Liver (tissue), 8 donors: ENCODE measurements at regions not wholly inside any gene's neighbourhood (a gene's known extent, or its start where the extent isn't known, plus 50 kb on each side); places are given as distances from the start of the nearest gene placed in this dataset.
A peak's percentile ranks its signal among the peaks of the same experiment; 100 is the strongest.

Experiments
- DNase-seq: peaks from one replicate; pipeline ENCODE4 v3.0.0-alpha.2; 2017; ENCODE audit warnings: low spot score
- H3K27ac ChIP-seq, 2 donors: one replicate each; pipeline ENCODE4 v1.7.0; 2013; ENCODE audit warnings: inconsistent platforms in 2 of 2, low read length in 2 of 2, control low read depth in 1 of 2, low read depth in 1 of 2, mild to moderate bottlenecking in 1 of 2
- H3K27me3 ChIP-seq, 4 donors: one replicate each; pipeline versions ENCODE4 v1.6.1 to v1.7.0; 2013; ENCODE audit warnings: low read length in 3 of 4, inconsistent platforms in 1 of 4, mild to moderate bottlenecking in 1 of 4, moderate library complexity in 1 of 4; ENCODE audit not compliant: control insufficient read depth in 4 of 4, insufficient read depth in 4 of 4
- H3K36me3 ChIP-seq, 4 donors: one replicate each; pipeline versions ENCODE4 v1.6.1 to v1.7.0; 2013; ENCODE audit warnings: low read length in 3 of 4, mild to moderate bottlenecking in 3 of 4, low read depth in 1 of 4, moderate library complexity in 1 of 4; ENCODE audit not compliant: control insufficient read depth in 4 of 4, insufficient read depth in 3 of 4
- H3K4me1 ChIP-seq, 4 donors: one replicate each; pipeline versions ENCODE4 v1.6.1 to v1.7.0; 2013; ENCODE audit warnings: low read length in 3 of 4, mild to moderate bottlenecking in 3 of 4, moderate library complexity in 1 of 4; ENCODE audit not compliant: control insufficient read depth in 4 of 4, insufficient read depth in 4 of 4
- H3K4me3 ChIP-seq, 3 donors: one replicate each; pipeline versions ENCODE4 v1.6.1 to v1.7.0; 2013; ENCODE audit warnings: low read length in 3 of 3, control low read depth in 1 of 3, low read depth in 1 of 3, mild to moderate bottlenecking in 1 of 3
- H3K9ac ChIP-seq, 2 donors: one replicate each; pipeline ENCODE4 v1.7.0; 2013; ENCODE audit warnings: low read length in 2 of 2, mild to moderate bottlenecking in 2 of 2, moderate library complexity in 2 of 2, control low read depth in 1 of 2, low read depth in 1 of 2
- H3K9me3 ChIP-seq, 4 donors: one replicate each; pipeline versions ENCODE4 v1.6.1 to v1.7.0; 2013; ENCODE audit warnings: low read length in 3 of 4; ENCODE audit not compliant: control insufficient read depth in 4 of 4
- ATF3 ChIP-seq: IDR thresholded peaks from 2 replicates; pipeline ENCODE4 v1.6.1; 2016; ENCODE audit warnings: antibody characterized with exemption
- CTCF ChIP-seq: fragments of 150-350 bp; IDR thresholded peaks from 2 replicates; pipeline ENCODE4 v1.5.1; 2017; ENCODE audit warnings: improper control_type of control experiment, low read depth, low read length; ENCODE audit not compliant: missing input control
- FOXA1 ChIP-seq: IDR thresholded peaks from 2 replicates; pipeline ENCODE4 v1.6.1; 2016; ENCODE audit warnings: antibody characterized with exemption
- FOXA2 ChIP-seq: IDR thresholded peaks from 2 replicates; pipeline ENCODE4 v1.6.1; 2016; ENCODE audit warnings: antibody characterized with exemption
- HNF4A ChIP-seq, 2 donors: conservative IDR thresholded peaks; 2 replicates each; pipeline ENCODE4 v1.6.1; 2016; ENCODE audit warnings: antibody characterized with exemption in 2 of 2, mild to moderate bottlenecking in 2 of 2
- HNF4G ChIP-seq: IDR thresholded peaks from 2 replicates; pipeline ENCODE4 v1.6.1; 2016; ENCODE audit warnings: antibody characterized with exemption
- JUND ChIP-seq, 2 donors: IDR thresholded peaks; 2 replicates each; pipeline ENCODE4 v1.6.1; 2016; ENCODE audit warnings: antibody characterized with exemption in 2 of 2
- NR2F2 ChIP-seq: IDR thresholded peaks from 2 replicates; pipeline ENCODE4 v1.6.1; 2016; ENCODE audit warnings: antibody characterized with exemption
- RAD21 ChIP-seq, 2 donors: IDR thresholded peaks; 2 replicates each; pipeline ENCODE4 v1.6.1; 2016; ENCODE audit warnings: antibody characterized with exemption in 2 of 2, mild to moderate bottlenecking in 2 of 2
- REST ChIP-seq: IDR thresholded peaks from 2 replicates; pipeline ENCODE4 v1.6.1; 2016; ENCODE audit warnings: antibody characterized with exemption, mild to moderate bottlenecking
- RXRA ChIP-seq, 2 donors: IDR thresholded peaks; 2 replicates each; pipeline ENCODE4 v1.6.1; 2017 to 2018; ENCODE audit warnings: antibody characterized with exemption in 2 of 2, mild to moderate bottlenecking in 1 of 2
- SP1 ChIP-seq: IDR thresholded peaks from 2 replicates; pipeline ENCODE4 v1.6.1; 2018; ENCODE audit warnings: antibody characterized with exemption, mild to moderate bottlenecking
- TAF1 ChIP-seq: conservative IDR thresholded peaks from 2 replicates; pipeline ENCODE4 v1.6.1; 2016; ENCODE audit warnings: antibody characterized with exemption, mild to moderate bottlenecking
- YY1 ChIP-seq: IDR thresholded peaks from 2 replicates; pipeline ENCODE4 v1.6.1; 2016; ENCODE audit warnings: antibody characterized with exemption, mild to moderate bottlenecking
- WGBS: extraction: QIAGEN DNeasy Blood & Tissue Kit; methylation state at CpG from one replicate; pipeline ENCODE4 v1.1.7; 2013; 5-methylcytosine and 5-hydroxymethylcytosine counted together
- donor health status: healthy.
- donor health status: healthy.
- donor health status: healthy.
- donor health status: healthy.
- donor health status: healthy.

GRCh38 chr6:99219788-99220187, 129.7 kb downstream of the FAXC start:
- 21% methylated on average over 4 of the region's 4 CpGs for WGBS
- no peaks in the 10 kb centered on the region for H3K27me3 ChIP-seq
- H3K27ac ChIP-seq: no peak overlapping the region
- no peaks in the 10 kb centered on the region for H3K36me3 ChIP-seq
- no peak for DNase-seq
- no peak for TF ChIP-seq FOXA2
- no peak for TF ChIP-seq RXRA (IDR thresholded peaks at IDR 0.05)
- no peak for TF ChIP-seq SP1
- TF ChIP-seq RAD21 (IDR thresholded peaks at IDR 0.05): no peak
- TF ChIP-seq JUND (IDR thresholded peaks at IDR 0.05): no peak
- no peak for TF ChIP-seq TAF1
- no peak overlapping the region for H3K4me3 ChIP-seq
- no peak overlapping the region for H3K9ac ChIP-seq
- no peaks in the 10 kb centered on the region for H3K4me1 ChIP-seq
- no peaks in the 10 kb centered on the region for H3K9me3 ChIP-seq

- no peaks in the 10 kb centered on the region for H3K36me3 ChIP-seq
- no peaks in the 10 kb centered on the region for H3K4me1 ChIP-seq
- DNase-seq: no peak
- 32% methylated on average over 6 of the region's 6 CpGs for WGBS
- no peak overlapping the region for H3K4me3 ChIP-seq
- no peak overlapping the region for H3K27ac ChIP-seq
- H3K9me3 ChIP-seq: no peaks in the 10 kb centered on the region
- H3K27me3 ChIP-seq: no peaks in the 10 kb centered on the region
- no peak overlapping the region for H3K9ac ChIP-seq
- no peak for TF ChIP-seq HNF4G
- no peak for TF ChIP-seq FOXA1
- no peak for TF ChIP-seq RAD21 (IDR thresholded peaks at IDR 0.05)
- TF ChIP-seq JUND (IDR thresholded peaks at IDR 0.05): no peak
Observed at GRCh38 chr6:99216959-99217358, 132.5 kb downstream of the FAXC start.

GRCh38 chr6:99195986-99196655, 153.4 kb downstream of the FAXC start:
- no peaks in the 10 kb centered on the region for H3K27me3 ChIP-seq
- H3K4me1 ChIP-seq: peaks cover 0 to 5% (median 2%) of the 10 kb centered on the region in 4 donors
- TF ChIP-seq JUND (IDR thresholded peaks at IDR 0.05): no peak
- TF ChIP-seq HNF4G: no peak
- peak in 1 of 2 donors; percentile 19 for TF ChIP-seq HNF4A (conservative IDR thresholded peaks at IDR 0.05)
- no peak for TF ChIP-seq ATF3
- no peak for TF ChIP-seq YY1
- no peak for TF ChIP-seq REST
- TF ChIP-seq FOXA1: no peak
- TF ChIP-seq CTCF: no peak
- no peak for TF ChIP-seq FOXA2
- TF ChIP-seq NR2F2: no peak
- TF ChIP-seq RAD21 (IDR thresholded peaks at IDR 0.05): no peak
- peak in 1 of 2 donors; percentile 19 for TF ChIP-seq RXRA (IDR thresholded peaks at IDR 0.05)
- H3K27ac ChIP-seq: no peak overlapping the region
- H3K36me3 ChIP-seq: no peaks in the 10 kb centered on the region
- H3K9ac ChIP-seq: no peak overlapping the region
- 52% methylated on average over 2 of the region's 2 CpGs for WGBS
- H3K9me3 ChIP-seq: peaks cover 0 to 2% (median 0%) of the 10 kb centered on the region in 4 donors
- no peak overlapping the region for H3K4me3 ChIP-seq
- DNase-seq: no peak
